ENCODE measurements at regions not wholly inside any gene's neighbourhood (a gene's known extent, or its start where the extent isn't known, plus 50 kb on each side); places are given as distances from the start of the nearest gene placed in this dataset.
"Not testable (repeated sequence)": the region's sequence is repeated elsewhere in the genome, so short reads cannot be mapped to it uniquely, and the experiment has no call there.

DNA sequence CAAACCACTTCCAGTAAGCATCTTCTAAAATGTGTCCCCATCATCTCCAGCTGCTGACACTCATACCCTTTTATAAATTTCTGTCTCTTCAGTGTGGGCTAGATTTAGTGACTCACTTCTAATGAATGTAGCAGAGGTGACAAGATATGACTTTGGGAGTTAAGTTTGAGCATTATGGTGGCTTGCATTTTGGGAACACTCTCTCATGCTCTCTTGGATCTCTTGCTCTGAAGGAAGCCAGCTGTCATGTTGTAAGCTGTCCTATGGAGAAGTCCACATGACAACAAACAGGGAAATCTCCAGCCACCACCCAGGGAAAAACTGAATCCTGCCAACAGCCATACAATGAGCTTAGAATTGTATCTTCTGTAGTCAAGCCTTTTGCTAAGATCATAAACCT, 691.3 kb upstream of the PCDH7 start:
- Histone ChIP-seq H3K27ac (no peak overlapping the region), H3K36me3 (no peaks in the 10 kb centered on the region), H3K4me1 (no peaks in the 10 kb centered on the region), H3K9me3 (no peaks in the 10 kb centered on the region), H3K4me3 (no peak overlapping the region), H3K27me3 (no peaks in the 10 kb centered on the region)
- intact Hi-C loops (cut with DNase I) = no loop called here
- TF ChIP-seq POLR2A (IDR thresholded peaks at IDR 0.05) (no peak), EP300 (IDR thresholded peaks at IDR 0.05) (no peak), POLR2AphosphoS5 (IDR thresholded peaks at IDR 0.05) (no peak)
- TF ChIP-seq, protein P1, sequence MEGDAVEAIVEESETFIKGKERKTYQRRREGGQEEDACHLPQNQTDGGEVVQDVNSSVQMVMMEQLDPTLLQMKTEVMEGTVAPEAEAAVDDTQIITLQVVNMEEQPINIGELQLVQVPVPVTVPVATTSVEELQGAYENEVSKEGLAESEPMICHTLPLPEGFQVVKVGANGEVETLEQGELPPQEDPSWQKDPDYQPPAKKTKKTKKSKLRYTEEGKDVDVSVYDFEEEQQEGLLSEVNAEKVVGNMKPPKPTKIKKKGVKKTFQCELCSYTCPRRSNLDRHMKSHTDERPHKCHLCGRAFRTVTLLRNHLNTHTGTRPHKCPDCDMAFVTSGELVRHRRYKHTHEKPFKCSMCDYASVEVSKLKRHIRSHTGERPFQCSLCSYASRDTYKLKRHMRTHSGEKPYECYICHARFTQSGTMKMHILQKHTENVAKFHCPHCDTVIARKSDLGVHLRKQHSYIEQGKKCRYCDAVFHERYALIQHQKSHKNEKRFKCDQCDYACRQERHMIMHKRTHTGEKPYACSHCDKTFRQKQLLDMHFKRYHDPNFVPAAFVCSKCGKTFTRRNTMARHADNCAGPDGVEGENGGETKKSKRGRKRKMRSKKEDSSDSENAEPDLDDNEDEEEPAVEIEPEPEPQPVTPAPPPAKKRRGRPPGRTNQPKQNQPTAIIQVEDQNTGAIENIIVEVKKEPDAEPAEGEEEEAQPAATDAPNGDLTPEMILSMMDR (IDR thresholded peaks at IDR 0.05) = no peak
- DNase-seq = no peak

DNA sequence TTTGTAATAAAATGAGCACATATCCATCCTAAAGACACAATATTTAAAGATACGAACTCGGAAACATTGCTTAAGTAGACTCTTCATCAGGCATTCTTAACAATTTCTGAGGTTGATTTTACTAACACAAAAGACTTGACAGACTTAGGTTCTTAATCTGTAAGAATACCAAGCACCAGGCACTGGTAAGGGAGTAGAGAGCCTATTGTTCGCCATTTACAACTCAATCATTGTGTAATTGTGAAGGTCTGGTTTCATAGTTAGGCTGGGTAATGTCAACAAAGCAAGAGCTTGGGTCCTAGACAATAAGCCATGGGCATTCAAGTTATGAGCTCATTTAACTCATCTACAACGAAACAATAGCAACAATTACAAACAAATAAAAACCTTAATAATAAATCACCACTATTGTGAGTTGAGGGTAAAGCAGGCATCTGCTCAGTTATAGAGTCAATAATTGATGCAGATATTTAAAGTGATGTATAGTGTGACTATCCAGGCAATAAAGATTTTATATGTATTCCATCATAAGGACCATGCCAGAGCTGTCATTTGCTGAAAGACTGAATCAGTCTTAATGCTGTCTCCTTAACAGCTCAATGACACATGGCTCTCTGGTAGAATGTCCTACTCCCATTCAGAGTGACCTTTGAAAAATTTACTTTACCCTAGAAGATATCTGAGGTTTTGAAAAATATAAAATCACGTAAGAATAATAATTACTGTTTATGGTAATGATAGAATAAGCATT, 664.0 kb upstream of the PCDH7 start:
- TF ChIP-seq, protein P1 (IDR thresholded peaks at IDR 0.05) = no peak
- TF ChIP-seq POLR2A (IDR thresholded peaks at IDR 0.05) (no peak), EP300 (IDR thresholded peaks at IDR 0.05) (no peak), POLR2AphosphoS5 (IDR thresholded peaks at IDR 0.05) (no peak)
- DNase-seq = no peak
- H3K4me3 ChIP-seq = no peak overlapping the region
- no peaks in the 10 kb centered on the region for H3K27me3 ChIP-seq
- WGBS, 2 donors = 75 to 78% methylated on average over 5 of the region's 5 CpGs
- no peaks in the 10 kb centered on the region for H3K36me3 ChIP-seq
- intact Hi-C loops (cut with DNase I) = no loop called here
- no peaks in the 10 kb centered on the region for H3K9me3 ChIP-seq
- H3K27ac ChIP-seq = no peak overlapping the region
- H3K4me1 ChIP-seq = no peaks in the 10 kb centered on the region

DNA sequence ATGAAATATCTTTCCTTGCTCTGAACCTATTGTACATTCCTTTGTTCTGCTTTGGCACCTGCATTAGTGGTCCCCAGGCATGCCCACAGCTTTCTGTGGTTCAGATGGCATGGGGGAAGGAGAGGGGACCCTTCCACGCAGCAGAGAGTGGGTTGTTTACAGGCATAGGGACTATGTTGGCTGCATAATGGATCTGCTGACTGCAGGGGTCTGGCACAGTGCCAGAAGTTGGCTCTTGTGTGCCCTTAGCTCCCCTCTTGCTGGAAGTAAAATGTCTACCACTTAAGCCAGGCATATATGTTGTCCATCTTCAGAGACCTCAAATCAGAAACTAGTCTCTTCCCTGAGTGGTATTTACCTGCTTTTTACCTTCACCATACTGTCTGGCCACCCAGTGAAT, 651.9 kb upstream of the PCDH7 start:
- no peaks in the 10 kb centered on the region for H3K4me1 ChIP-seq
- H3K27ac ChIP-seq = no peak overlapping the region
- H3K4me3 ChIP-seq = no peak overlapping the region
- H3K27me3 ChIP-seq = no peaks in the 10 kb centered on the region
- intact Hi-C loops (cut with DNase I) = no loop called here
- no peaks in the 10 kb centered on the region for H3K36me3 ChIP-seq
- DNase-seq = peak; percentile 32
- WGBS, 2 donors = 33 to 47% methylated on average over 1 of the region's 1 CpG
- no peaks in the 10 kb centered on the region for H3K9me3 ChIP-seq
- TF ChIP-seq, protein P1 (IDR thresholded peaks at IDR 0.05) = no peak
- TF ChIP-seq POLR2A (IDR thresholded peaks at IDR 0.05) = no peak
- no peak for TF ChIP-seq EP300 (IDR thresholded peaks at IDR 0.05)
- TF ChIP-seq POLR2AphosphoS5 (IDR thresholded peaks at IDR 0.05) = no peak

DNA sequence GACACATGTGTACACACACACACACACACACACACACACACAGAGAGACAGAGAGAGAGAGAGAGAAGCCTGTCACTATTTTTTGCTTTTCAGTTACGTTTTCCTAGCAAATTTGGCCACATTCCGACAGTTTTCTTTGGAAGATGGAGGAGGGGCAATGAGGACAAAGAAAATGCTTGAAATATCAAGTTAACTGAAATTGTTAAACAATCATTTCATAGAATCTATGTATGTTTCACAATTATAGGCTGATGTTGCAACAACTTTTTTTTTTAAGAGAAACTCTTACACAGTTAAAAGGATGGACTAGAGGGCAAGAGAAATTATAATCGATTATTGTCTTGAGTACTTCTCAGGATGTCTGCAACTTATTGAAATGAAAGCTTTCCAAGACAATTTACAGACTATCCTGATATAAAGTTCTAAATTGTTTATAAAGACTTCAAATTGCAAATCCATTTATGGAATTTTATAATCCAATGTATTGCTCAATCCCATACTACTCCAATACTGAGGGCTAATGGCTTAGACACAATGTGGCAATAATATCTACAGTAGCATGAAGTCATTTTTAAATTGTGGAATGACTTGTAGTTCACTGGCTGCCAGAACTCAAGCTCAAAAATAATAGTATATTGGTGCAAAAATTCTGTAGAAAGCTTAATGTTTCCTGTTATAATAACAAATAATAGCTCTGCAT, 647.0 kb upstream of the PCDH7 start:
- TF ChIP-seq POLR2A (IDR thresholded peaks at IDR 0.05) = no peak
- DNase-seq = no peak
- Histone ChIP-seq H3K36me3 (no peaks in the 10 kb centered on the region), H3K9me3 (no peaks in the 10 kb centered on the region), H3K27me3 (no peaks in the 10 kb centered on the region), H3K4me1 (no peaks in the 10 kb centered on the region), H3K27ac (no peak overlapping the region), H3K4me3 (no peak overlapping the region)
- 77 to 80% methylated on average over 3 of the region's 3 CpGs for WGBS, 2 donors
- intact Hi-C loops (cut with DNase I) = no loop called here

DNA sequence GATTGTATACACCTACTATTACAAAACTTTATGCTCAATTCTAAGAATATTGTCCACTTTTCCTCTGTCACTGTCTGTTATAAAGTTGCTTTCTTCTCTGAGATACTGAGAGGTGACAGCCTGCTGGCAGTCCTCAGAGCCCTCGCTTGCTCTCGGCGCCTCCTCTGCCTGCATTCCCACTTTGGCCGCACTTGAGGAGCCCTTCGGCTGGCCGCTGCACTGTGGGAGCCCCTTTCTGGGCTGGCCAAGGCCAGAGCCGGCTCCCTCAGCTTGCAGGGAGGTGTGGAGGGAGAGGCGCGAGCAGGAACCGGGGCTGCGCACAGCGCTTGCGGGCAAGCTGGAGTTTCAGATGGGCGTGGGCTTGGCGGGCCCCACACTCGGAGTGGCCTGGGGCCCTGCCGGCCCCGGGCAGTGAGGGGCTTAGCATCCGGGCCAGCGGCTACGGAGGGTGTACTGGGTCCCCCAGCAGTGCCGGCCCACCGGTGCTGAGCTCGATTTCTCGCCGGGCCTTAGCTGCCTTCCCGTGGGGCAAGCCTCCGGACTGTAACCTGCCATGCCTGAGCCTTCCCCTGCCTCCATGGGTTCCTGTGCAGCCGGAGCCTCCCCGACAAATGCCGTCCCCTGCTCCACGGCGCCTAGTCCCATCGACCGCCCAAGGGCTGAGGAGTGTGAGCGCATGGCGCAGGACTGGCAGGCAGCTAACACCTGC, 627.6 kb upstream of the PCDH7 start:
- WGBS, 2 donors = 96% methylated on average over 37 of the region's 37 CpGs
- H3K27me3 ChIP-seq; H3K4me1 ChIP-seq; DNase-seq; H3K36me3 ChIP-seq; intact Hi-C loops (cut with DNase I); H3K4me3 ChIP-seq; H3K9me3 ChIP-seq; H3K27ac ChIP-seq: not testable (repeated sequence)
